ENCODE measurements at regions not wholly inside any gene's neighbourhood (a gene's known extent, or its start where the extent isn't known, plus 50 kb on each side); places are given as distances from the start of the nearest gene placed in this dataset.

GRCh38 chr1:5296557-5297179 is 642.3 kb downstream of the AJAP1 start:
- TF ChIP-seq CTCF (IDR thresholded peaks at IDR 0.05; ENCODE audit: borderline replicate concordance, extremely low read depth, low read length, poor library complexity, severe bottlenecking): no peak
- no peak for TF ChIP-seq EZH2 (IDR thresholded peaks at IDR 0.05; ENCODE audit: borderline replicate concordance, low read depth, low read length, severe bottlenecking)
